ENCODE measurements at regions not wholly inside any gene's neighbourhood (a gene's known extent, or its start where the extent isn't known, plus 50 kb on each side); places are given as distances from the start of the nearest gene placed in this dataset.

DNA sequence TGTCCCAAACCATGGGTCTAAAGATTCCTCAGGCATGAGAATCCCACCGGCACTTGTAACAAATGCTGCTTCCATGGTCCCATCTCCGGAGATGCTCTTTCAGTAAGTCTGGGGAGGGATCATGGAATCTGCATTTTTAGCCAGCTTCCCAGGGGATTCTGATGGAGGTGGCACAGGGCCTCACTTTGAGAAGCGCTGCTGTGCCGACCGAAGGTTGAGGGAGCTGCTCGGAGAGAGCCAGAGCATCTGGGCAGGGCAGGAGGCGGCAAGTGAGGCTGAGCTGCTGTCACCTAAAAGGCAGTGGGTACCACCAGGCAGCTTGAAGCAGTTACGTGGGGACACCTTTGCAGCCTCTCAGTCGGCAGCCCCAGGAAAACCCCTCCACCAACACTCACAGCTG lies 100.2 kb upstream of the CDYL start:
- TF ChIP-seq POLR2AphosphoS5 (IDR thresholded peaks at IDR 0.05; ENCODE audit: borderline replicate concordance, low read depth, low read length) (no peak), EZH2 (IDR thresholded peaks at IDR 0.05) (no peak), FOXP2 (optimal IDR thresholded peaks at IDR 0.05; ENCODE audit: control extremely low read depth, extremely low read length, insufficient read depth) (no peak)

Measured in SK-N-MC (cell line).